ENCODE measurements at regions not wholly inside any gene's neighbourhood (a gene's known extent, or its start where the extent isn't known, plus 50 kb on each side); places are given as distances from the start of the nearest gene placed in this dataset.

- peak overlapping the region; percentile 99 for H2BK15ac ChIP-seq (ENCODE audit: low read length)
- H2BK120ac ChIP-seq (ENCODE audit: low read depth, low read length), result peak overlapping the region; percentile 44
- H3K36me3 ChIP-seq (replicated peaks in 1 of 2; ENCODE audit: control insufficient read depth in 2 of 2, insufficient read depth in 2 of 2, low read length in 2 of 2), result no peaks in the 10 kb centered on the region
- H4K8ac ChIP-seq (ENCODE audit: low read depth, low read length), result peak overlapping the region; percentile 84
- peak overlapping the region; percentile 98 for H2AK5ac ChIP-seq (ENCODE audit: low read depth, low read length)
- no peaks in the 10 kb centered on the region for H3K27me3 ChIP-seq (ENCODE audit: control insufficient read depth in 3 of 3, insufficient read depth in 3 of 3, low read depth in 1 of 3, low read length in 3 of 3)
- peak overlapping the region; percentile 63 for H2BK5ac ChIP-seq (ENCODE audit: low read length)
- no peak overlapping the region for H3K9ac ChIP-seq (ENCODE audit: low read depth, low read length, poor library complexity)
- H3K4me1 ChIP-seq (ENCODE audit: control insufficient read depth in 2 of 2, insufficient read depth in 1 of 2, low read depth in 1 of 2, low read length in 2 of 2), result peaks cover 6 to 17% of the 10 kb centered on the region in 2 donors
- no peak overlapping the region for H3K14ac ChIP-seq (ENCODE audit: low read length)
- peaks cover 0 to 6% of the 10 kb centered on the region in 2 donors for H3K9me3 ChIP-seq (replicated peaks in 1 of 2; ENCODE audit: control insufficient read depth in 2 of 2, insufficient read depth in 1 of 2, low read depth in 1 of 2, low read length in 2 of 2)
- no peak overlapping the region for H2BK12ac ChIP-seq (ENCODE audit: low read length)
- H3K79me1 ChIP-seq (ENCODE audit: low read depth, low read length), result no peaks in the 10 kb centered on the region
- WGBS, 2 donors (ENCODE audit: extremely low coverage in 2 of 2, insufficient read length in 2 of 2, insufficient replicate concordance in 1 of 2), result no CpG with 5 or more reads among the region's 19 CpGs
- no peak overlapping the region for H3K4me3 ChIP-seq (ENCODE audit: low read length in 2 of 2)
- no peak overlapping the region for H3K23ac ChIP-seq (ENCODE audit: low read depth, low read length, poor library complexity)
- no peak overlapping the region for H3K4me2 ChIP-seq (ENCODE audit: insufficient read depth, low read length, poor library complexity, severe bottlenecking)
- peak overlapping the region; percentile 73 for H4K91ac ChIP-seq (ENCODE audit: low read depth, low read length, poor library complexity)
- no peak for DNase-seq (ENCODE audit: low spot score)
- no peak overlapping the region for H2AFZ ChIP-seq (ENCODE audit: low read length)
- H3K18ac ChIP-seq (ENCODE audit: low read length), result peak overlapping the region; percentile 94
- no peak overlapping the region for H3K27ac ChIP-seq (replicated peaks; ENCODE audit: low read length)
- no peak overlapping the region for H3K4ac ChIP-seq (ENCODE audit: low read length)
These were observed 215.1 kb downstream of the DLL1 start for GRCh38 chr6:170075659-170076223.

DNA sequence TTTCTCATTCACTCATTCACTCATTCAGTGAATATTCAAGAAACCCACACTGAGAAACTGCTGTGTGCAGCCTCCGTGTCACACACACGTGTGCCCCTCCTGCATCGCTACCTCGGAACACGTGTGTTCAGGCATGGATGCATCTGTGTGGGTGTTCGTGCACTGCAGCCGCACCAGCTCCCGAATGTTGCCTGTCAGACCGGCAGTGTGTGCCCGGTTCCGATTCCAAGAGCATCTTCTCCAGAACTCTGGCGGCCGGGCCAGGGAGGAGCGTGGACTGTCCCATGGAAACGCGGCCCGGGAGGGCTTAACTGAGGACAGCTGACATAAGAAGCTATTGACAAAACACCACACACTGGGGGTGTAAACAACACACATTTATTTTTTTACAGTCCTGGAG, 216.0 kb downstream of the DLL1 start:
- Histone ChIP-seq H3K27me3 (ENCODE audit: control insufficient read depth in 3 of 3, insufficient read depth in 3 of 3, low read depth in 1 of 3, low read length in 3 of 3) (no peaks in the 10 kb centered on the region), H3K4me1 (ENCODE audit: control insufficient read depth in 2 of 2, insufficient read depth in 1 of 2, low read depth in 1 of 2, low read length in 2 of 2) (peaks cover 0 to 11% of the 10 kb centered on the region in 2 donors), H3K4ac (ENCODE audit: low read length) (no peak overlapping the region), H2AK5ac (ENCODE audit: low read depth, low read length) (peak overlapping the region; percentile 64), H4K91ac (ENCODE audit: low read depth, low read length, poor library complexity) (peak overlapping the region; percentile 3), H3K18ac (ENCODE audit: low read length) (peak overlapping the region; percentile 88), H3K27ac (replicated peaks; ENCODE audit: low read length) (no peak overlapping the region), H2BK120ac (ENCODE audit: low read depth, low read length) (no peak overlapping the region), H2AFZ (ENCODE audit: low read length) (no peak overlapping the region), H3K23ac (ENCODE audit: low read depth, low read length, poor library complexity) (no peak overlapping the region), H3K4me2 (ENCODE audit: insufficient read depth, low read length, poor library complexity, severe bottlenecking) (no peak overlapping the region), H3K79me1 (ENCODE audit: low read depth, low read length) (no peaks in the 10 kb centered on the region), H3K9me3 (replicated peaks in 1 of 2; ENCODE audit: control insufficient read depth in 2 of 2, insufficient read depth in 1 of 2, low read depth in 1 of 2, low read length in 2 of 2) (peaks cover 0 to 6% of the 10 kb centered on the region in 2 donors), H2BK15ac (ENCODE audit: low read length) (peak overlapping the region; percentile 65), H2BK5ac (ENCODE audit: low read length) (no peak overlapping the region), H3K9ac (ENCODE audit: low read depth, low read length, poor library complexity) (no peak overlapping the region), H2BK12ac (ENCODE audit: low read length) (no peak overlapping the region), H3K4me3 (ENCODE audit: low read length in 2 of 2) (no peak overlapping the region), H3K14ac (ENCODE audit: low read length) (no peak overlapping the region), H3K36me3 (replicated peaks in 1 of 2; ENCODE audit: control insufficient read depth in 2 of 2, insufficient read depth in 2 of 2, low read length in 2 of 2) (no peaks in the 10 kb centered on the region), H4K8ac (ENCODE audit: low read depth, low read length) (no peak overlapping the region)
- no peak for DNase-seq (ENCODE audit: low spot score)
- WGBS, 2 donors (ENCODE audit: extremely low coverage in 2 of 2, insufficient read length in 2 of 2, insufficient replicate concordance in 1 of 2), result no CpG with 5 or more reads among the region's 17 CpGs

DNA sequence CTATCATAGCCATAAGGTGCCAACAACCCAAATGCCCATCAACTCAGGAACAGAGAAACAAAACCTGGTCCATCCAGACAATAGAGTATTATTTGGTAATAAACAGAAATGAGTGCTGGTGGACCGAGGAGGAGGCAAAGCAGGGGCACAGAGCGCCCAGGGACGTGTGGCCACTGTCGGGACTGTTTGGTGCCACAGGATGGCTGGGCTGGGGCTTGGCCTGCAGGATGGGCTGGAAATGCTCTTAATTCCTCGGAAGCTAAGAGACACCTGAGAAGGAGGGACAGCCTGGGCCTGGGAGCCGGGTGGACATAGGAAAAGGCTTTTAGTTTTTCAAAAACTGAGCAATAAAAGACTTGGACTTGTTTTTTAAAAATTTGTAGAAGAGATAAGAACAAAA, 216.4 kb downstream of the DLL1 start:
- no peak overlapping the region for H3K14ac ChIP-seq (ENCODE audit: low read length)
- H4K91ac ChIP-seq (ENCODE audit: low read depth, low read length, poor library complexity), result no peak overlapping the region
- H3K23ac ChIP-seq (ENCODE audit: low read depth, low read length, poor library complexity), result no peak overlapping the region
- H3K27me3 ChIP-seq (ENCODE audit: control insufficient read depth in 3 of 3, insufficient read depth in 3 of 3, low read depth in 1 of 3, low read length in 3 of 3), result no peaks in the 10 kb centered on the region
- peak overlapping the region; percentile 5 for H3K18ac ChIP-seq (ENCODE audit: low read length)
- DNase-seq (ENCODE audit: low spot score), result no peak
- H2BK120ac ChIP-seq (ENCODE audit: low read depth, low read length), result no peak overlapping the region
- no peak overlapping the region for H3K4me2 ChIP-seq (ENCODE audit: insufficient read depth, low read length, poor library complexity, severe bottlenecking)
- WGBS, 2 donors (ENCODE audit: extremely low coverage in 2 of 2, insufficient read length in 2 of 2, insufficient replicate concordance in 1 of 2), result no CpG with 5 or more reads among the region's 6 CpGs
- H3K9ac ChIP-seq (ENCODE audit: low read depth, low read length, poor library complexity), result no peak overlapping the region
- H2AFZ ChIP-seq (ENCODE audit: low read length), result no peak overlapping the region
- no peaks in the 10 kb centered on the region for H3K79me1 ChIP-seq (ENCODE audit: low read depth, low read length)
- no peak overlapping the region for H3K4me3 ChIP-seq (ENCODE audit: low read length in 2 of 2)
- H3K9me3 ChIP-seq (replicated peaks in 1 of 2; ENCODE audit: control insufficient read depth in 2 of 2, insufficient read depth in 1 of 2, low read depth in 1 of 2, low read length in 2 of 2), result peaks cover 2 to 7% of the 10 kb centered on the region in 2 donors
- H3K4me1 ChIP-seq (ENCODE audit: control insufficient read depth in 2 of 2, insufficient read depth in 1 of 2, low read depth in 1 of 2, low read length in 2 of 2), result peaks cover 0 to 9% of the 10 kb centered on the region in 2 donors
- H2BK5ac ChIP-seq (ENCODE audit: low read length), result no peak overlapping the region
- peak overlapping the region; percentile 82 for H2BK12ac ChIP-seq (ENCODE audit: low read length)
- H3K4ac ChIP-seq (ENCODE audit: low read length), result no peak overlapping the region
- H3K27ac ChIP-seq (replicated peaks; ENCODE audit: low read length), result no peak overlapping the region
- no peaks in the 10 kb centered on the region for H3K36me3 ChIP-seq (replicated peaks in 1 of 2; ENCODE audit: control insufficient read depth in 2 of 2, insufficient read depth in 2 of 2, low read length in 2 of 2)
- H4K8ac ChIP-seq (ENCODE audit: low read depth, low read length), result no peak overlapping the region
- peak overlapping the region; percentile 65 for H2BK15ac ChIP-seq (ENCODE audit: low read length)
- no peak overlapping the region for H2AK5ac ChIP-seq (ENCODE audit: low read depth, low read length)

- Histone ChIP-seq H3K9ac (ENCODE audit: low read depth, low read length, poor library complexity) (peak overlapping the region; percentile 61), H3K4me2 (ENCODE audit: insufficient read depth, low read length, poor library complexity, severe bottlenecking) (no peak overlapping the region), H3K9me3 (replicated peaks in 1 of 2; ENCODE audit: control insufficient read depth in 2 of 2, insufficient read depth in 1 of 2, low read depth in 1 of 2, low read length in 2 of 2) (peaks cover 3 to 5% of the 10 kb centered on the region in 2 donors), H2AK5ac (ENCODE audit: low read depth, low read length) (peak overlapping the region; percentile 54), H4K91ac (ENCODE audit: low read depth, low read length, poor library complexity) (peak overlapping the region; percentile 20), H3K27me3 (ENCODE audit: control insufficient read depth in 3 of 3, insufficient read depth in 3 of 3, low read depth in 1 of 3, low read length in 3 of 3) (no peaks in the 10 kb centered on the region), H4K8ac (ENCODE audit: low read depth, low read length) (no peak overlapping the region), H3K27ac (replicated peaks; ENCODE audit: low read length) (no peak overlapping the region), H3K18ac (ENCODE audit: low read length) (peak overlapping the region; percentile 81), H3K23ac (ENCODE audit: low read depth, low read length, poor library complexity) (peak overlapping the region; percentile 87), H2BK12ac (ENCODE audit: low read length) (peak overlapping the region; percentile 86), H3K4me3 (ENCODE audit: low read length in 2 of 2) (no peak overlapping the region), H3K36me3 (replicated peaks in 1 of 2; ENCODE audit: control insufficient read depth in 2 of 2, insufficient read depth in 2 of 2, low read length in 2 of 2) (no peaks in the 10 kb centered on the region), H3K4ac (ENCODE audit: low read length) (peak overlapping the region; percentile 70), H3K14ac (ENCODE audit: low read length) (peak overlapping the region; percentile 83), H2BK15ac (ENCODE audit: low read length) (peak overlapping the region; percentile 94), H2BK120ac (ENCODE audit: low read depth, low read length) (peak overlapping the region; percentile 22), H2AFZ (ENCODE audit: low read length) (no peak overlapping the region), H3K79me1 (ENCODE audit: low read depth, low read length) (no peaks in the 10 kb centered on the region), H3K4me1 (ENCODE audit: control insufficient read depth in 2 of 2, insufficient read depth in 1 of 2, low read depth in 1 of 2, low read length in 2 of 2) (peaks cover 0 to 9% of the 10 kb centered on the region in 2 donors), H2BK5ac (ENCODE audit: low read length) (no peak overlapping the region)
- no CpG with 5 or more reads among the region's 13 CpGs for WGBS, 2 donors (ENCODE audit: extremely low coverage in 2 of 2, insufficient read length in 2 of 2, insufficient replicate concordance in 1 of 2)
- no peak for DNase-seq (ENCODE audit: low spot score)
These were observed 217.0 kb downstream of the DLL1 start for GRCh38 chr6:170073846-170074245.
